NCI-H1436 (cell line): ENCODE measurements at regions not wholly inside any gene's neighbourhood (a gene's known extent, or its start where the extent isn't known, plus 50 kb on each side); places are given as distances from the start of the nearest gene placed in this dataset.

Experiments
- DNase-seq: peaks from one replicate; lab custom pipeline; 2025; lab: John Stamatoyannopoulos, UW

- no peak for DNase-seq
Measured at GRCh38 chr10:118501171-118501570, 94.3 kb downstream of the PRLHR start.

DNA sequence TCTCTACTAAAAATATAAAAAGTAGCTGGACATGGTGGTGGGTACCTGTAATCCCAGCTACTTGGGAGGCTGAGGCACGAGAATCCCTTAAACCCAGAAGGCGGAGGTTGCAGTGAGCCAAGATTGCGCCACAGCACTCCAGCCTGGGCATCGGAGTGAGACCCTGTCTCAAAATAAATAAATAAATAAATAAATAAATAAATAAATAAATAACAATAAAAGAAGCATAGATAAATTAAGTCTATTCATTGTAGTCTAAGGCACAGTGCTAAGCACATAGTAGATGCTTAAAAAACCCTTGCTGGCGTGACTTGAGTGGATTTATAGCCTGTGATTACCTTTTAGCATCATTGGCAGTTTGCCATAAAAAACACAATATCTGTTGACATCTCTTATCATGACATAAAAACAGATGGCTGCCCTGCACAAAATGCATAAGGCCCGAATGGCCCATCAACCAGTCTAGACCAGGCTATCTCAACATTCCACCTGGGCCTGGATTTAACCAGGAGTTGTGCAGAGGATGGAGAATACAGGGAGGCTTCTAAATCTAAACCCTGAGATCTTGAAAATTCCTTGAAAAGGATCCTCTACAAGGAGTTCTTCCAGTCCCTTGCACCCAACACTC lies 94.9 kb downstream of the PRLHR start:
- DNase-seq: peak; percentile 21

- no peak for DNase-seq
Measured at GRCh38 chr10:118499186-118499585, 96.3 kb downstream of the PRLHR start.

DNA sequence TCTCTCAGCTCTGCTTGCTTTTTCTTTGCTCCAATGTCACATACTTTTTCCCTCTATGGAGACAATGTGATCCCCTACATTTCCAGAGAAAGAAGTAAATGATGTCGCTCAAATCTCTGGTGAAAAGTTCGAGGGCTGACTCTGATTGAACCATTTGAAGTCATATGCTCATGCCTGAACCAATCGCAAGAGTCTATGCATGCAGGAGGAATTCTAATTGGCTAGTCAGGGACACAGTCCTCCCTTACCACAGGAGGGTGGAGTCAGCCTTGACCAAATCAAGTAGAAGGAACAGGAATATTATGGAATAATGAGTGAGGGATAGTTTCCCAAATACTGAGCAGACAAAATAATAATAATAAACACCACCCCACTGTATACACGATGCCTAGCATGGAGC lies 96.8 kb downstream of the PRLHR start:
- no peak for DNase-seq

- no peak for DNase-seq
Measured at GRCh38 chr10:118497227-118497626, 98.2 kb downstream of the PRLHR start.

DNA sequence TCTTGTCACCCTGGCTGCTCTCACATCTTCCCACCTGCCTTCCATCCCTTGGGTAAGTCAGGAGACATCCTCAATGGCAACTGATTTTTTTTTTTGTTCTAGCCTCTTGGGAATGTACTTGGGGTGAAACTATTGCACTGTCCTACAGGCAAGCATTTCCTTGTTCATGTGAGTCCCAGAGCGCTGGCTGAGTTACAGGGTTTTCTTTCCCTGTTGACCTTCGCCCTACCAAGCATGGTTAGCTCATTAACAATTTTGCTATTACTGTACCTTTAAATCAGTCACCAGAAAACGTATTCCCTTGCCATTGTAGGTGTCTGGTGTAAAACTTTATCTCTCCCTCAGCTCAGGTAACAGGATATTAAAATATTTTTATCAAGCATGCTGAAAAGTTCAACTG lies 98.9 kb downstream of the PRLHR start:
- no peak for DNase-seq

- DNase-seq: no peak
Measured at GRCh38 chr10:118495499-118495898, 99.9 kb downstream of the PRLHR start.

DNA sequence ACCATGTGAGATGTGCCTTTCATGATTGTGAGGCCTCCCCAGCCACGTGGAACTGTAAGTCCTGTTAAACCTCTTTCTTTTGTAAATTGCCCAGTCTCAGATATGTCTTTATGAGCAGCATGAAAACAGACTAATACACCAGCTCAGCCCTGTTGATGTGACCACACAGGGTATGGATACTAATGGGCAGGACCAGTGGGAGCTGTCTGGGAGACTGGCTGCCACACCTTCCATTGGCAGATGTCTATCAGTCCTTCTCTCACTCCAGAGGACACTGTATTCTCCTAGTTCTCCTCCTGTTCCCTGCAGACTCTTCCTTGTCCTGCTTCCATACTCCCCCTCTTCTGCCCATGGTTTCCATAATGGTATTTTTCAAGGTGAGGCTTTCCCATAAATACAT lies 104.4 kb downstream of the PRLHR start:
- DNase-seq: no peak

DNA sequence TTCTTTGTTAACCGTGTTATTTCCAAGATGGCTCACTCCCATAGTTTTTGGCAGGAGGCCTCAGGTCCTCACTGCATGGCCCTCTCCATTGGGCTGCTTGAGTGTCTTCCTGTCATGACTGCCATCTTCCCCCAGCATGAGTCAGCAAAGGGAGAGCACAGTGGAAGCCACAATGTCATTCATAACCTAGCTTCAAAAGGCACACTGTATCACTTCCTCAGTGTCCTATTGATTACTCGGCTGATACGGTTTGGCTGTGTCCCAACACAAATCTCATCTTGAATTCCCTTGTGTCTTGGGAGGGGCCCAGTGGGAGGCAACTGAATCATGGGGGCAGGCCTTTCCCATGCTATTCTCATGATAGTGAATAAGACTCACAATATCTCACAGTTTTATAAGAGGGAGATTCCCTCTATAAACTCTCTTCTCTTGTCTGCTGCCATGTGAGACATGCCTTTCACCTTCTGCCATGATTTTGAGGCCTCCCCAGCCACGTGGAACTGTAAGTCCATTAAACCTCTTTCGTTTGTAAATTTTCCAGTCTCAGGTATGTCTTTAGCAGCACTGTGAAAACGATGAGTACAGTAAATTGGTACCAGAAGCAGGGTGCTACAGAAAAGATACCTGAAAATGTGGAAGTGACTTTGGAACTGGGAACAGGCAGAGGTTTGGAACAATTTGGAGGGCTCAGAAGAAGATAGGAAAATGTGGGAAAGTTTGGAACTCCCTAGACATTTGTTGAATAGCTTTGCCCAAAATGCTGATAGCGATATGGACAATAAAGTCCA lies 106.5 kb downstream of the PRLHR start:
- no peak for DNase-seq

- no peak for DNase-seq
Measured at GRCh38 chr10:118485641-118486040, 109.8 kb downstream of the PRLHR start.

GRCh38 chr10:118484152-118484871 lies 111.1 kb downstream of the PRLHR start:
- no peak for DNase-seq

DNA sequence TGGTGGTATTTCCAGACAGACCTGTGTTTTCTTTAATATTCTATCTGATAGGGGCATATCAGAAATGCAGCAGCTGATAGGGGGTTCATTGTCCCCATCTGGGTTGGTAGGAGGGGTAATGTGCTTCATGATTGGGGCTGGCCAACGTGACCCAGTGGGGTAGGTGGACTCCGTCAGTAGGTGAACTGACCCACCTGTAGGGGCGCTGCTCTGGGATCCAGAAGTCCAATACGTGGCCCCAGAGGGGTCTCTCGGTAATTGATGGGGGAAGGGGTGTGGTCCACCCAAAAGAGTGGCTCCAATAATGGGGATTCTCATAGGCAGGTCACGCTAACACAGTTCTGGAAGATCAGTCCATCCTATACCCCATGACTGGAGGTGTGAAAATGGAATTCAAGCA lies 112.0 kb downstream of the PRLHR start:
- no peak for DNase-seq

DNA sequence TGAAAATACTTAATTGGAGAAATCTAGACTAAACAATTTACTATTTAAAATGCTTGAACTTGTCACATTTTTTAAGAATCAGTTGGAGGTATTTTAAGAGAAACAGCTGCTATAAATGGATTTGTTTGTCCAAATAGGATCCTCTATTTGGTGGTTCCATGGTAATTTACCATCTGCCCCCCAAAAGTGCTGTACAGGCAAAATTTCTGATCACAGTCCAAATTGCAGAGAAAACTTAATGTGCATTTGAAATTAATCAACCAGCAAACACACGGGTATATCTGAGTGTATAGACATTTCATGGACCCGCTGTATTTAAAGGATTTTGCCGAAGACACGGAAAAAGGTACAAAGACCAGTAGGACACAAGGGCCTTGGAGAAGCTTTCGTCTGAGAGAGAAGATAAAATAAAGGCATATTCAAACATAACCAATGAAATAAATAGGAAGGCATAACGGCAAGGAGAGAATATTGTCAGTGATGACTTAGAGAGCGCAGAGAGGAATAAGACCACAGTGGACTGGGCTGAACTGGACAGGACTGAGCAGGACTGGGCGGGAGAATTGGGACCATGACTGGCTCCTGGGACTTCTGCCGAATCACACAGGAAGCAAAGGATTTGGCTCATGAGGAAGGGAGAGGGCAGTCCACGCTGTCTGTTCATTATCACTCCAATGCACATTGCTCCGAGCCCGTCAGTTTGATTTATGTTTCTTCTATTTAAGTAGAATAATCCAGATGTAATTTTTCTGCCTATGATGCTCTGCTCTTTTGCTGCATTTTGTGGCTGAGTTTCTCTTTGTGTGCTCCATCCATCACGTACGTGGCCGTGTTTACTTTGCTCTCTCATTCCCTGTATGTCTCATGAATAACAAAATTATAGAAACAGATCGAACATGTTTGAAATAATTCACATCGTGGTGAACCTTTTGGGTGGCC lies 112.8 kb downstream of the PRLHR start:
- no peak for DNase-seq

DNA sequence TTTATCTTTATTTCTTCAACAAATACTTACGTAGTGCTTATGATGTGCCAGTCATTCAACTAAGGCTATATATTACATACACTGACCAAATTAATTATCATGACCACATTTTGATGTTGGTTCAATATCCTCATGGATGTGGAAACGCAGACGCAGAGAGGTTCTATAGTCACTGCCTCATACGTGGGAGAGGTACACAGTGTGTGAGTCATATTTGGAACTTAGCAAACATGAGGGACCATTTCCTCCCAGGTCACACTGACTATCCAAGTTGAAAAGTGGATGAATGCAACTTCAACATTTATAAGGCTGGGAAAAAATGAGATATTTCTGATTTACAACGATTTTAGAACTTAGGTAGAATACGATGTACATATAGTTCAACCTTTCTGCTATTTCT lies 113.6 kb downstream of the PRLHR start:
- no peak for DNase-seq

GRCh38 chr10:118475214-118475613 lies 120.2 kb downstream of the PRLHR start:
- no peak for DNase-seq

DNA sequence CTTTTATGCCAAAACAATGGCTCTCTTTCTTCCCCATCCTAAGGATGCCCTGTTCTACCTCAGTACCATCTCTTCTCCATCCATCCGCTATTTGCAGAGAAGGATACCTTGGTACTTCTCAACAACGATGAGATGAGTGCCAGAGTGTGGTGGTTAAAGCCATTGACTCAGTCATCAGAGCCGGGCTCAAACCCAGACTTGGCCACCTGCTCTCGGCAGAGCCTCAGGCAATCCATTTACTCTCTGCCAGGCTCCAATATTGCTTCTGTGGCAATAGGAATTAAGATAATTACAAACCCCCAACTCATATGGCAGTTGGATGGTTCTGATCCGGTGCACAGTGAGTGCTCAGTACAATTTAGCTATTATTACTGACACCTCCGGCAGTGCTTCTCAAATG lies 121.3 kb downstream of the PRLHR start:
- DNase-seq: no peak

GRCh38 chr10:118473305-118473960 lies 122.0 kb downstream of the PRLHR start:
- DNase-seq: no peak

GRCh38 chr10:118472415-118473304 lies 122.8 kb downstream of the PRLHR start:
- DNase-seq: peak; percentile 21

DNA sequence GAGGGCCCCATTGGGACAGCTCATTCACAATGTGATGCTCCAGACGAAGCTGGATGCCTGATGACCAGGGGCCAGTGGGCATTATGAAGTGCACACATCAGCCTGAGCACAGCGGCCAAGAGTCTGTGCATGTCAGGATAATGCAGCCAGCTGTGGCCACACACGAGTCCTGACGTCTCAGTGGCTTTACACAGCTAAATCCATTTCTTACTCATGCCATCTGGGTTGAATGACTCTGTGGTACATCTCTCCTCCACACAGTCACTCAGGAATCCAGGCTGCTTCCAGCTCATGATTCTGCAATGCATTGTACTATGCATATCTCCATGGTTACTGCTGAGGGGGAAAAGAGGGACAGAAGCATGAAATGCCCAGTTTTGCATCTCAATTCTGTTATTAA lies 123.6 kb downstream of the PRLHR start:
- no peak for DNase-seq

- DNase-seq: no peak
Measured at GRCh38 chr10:118470470-118470869, 125.0 kb downstream of the PRLHR start.
